Spinal cord (tissue), 9 donors: ENCODE measurements at regions not wholly inside any gene's neighbourhood (a gene's known extent, or its start where the extent isn't known, plus 50 kb on each side); places are given as distances from the start of the nearest gene placed in this dataset.

Experiments
- DNase-seq, 6 donors: peaks; one replicate each; pipeline versions ENCODE4 v3.0.0 to v3.0.0-alpha.2; 2013 to 2015; ENCODE audit warnings: low spot score in 6 of 6, low read depth in 4 of 6
- H3K27ac ChIP-seq: one replicate; pipeline ENCODE4 v1.5.1; 2013; ENCODE audit warnings: low read depth, low read length, control low read depth
- H3K27me3 ChIP-seq: one replicate; pipeline ENCODE4 v1.6.1; 2013; ENCODE audit warnings: low read length; ENCODE audit not compliant: control insufficient read depth, insufficient read depth
- H3K36me3 ChIP-seq: one replicate; pipeline ENCODE4 v1.6.1; 2013; ENCODE audit warnings: low read length; ENCODE audit not compliant: control insufficient read depth, insufficient read depth
- H3K4me1 ChIP-seq: one replicate; pipeline ENCODE4 v1.6.1; 2013; ENCODE audit warnings: low read length; ENCODE audit not compliant: control insufficient read depth, insufficient read depth
- H3K4me3 ChIP-seq: one replicate; pipeline ENCODE4 v1.5.1; 2013; ENCODE audit warnings: low read depth, low read length, control low read depth
- H3K9me3 ChIP-seq: one replicate; pipeline ENCODE4 v1.6.1; 2013; ENCODE audit warnings: low read length; ENCODE audit not compliant: control insufficient read depth, insufficient read depth
- WGBS: methylation state at CpG from one replicate; pipeline ENCODE4 v1.1.5; 2013; ENCODE audit warnings: missing lambda C conversion rate; ENCODE audit not compliant: insufficient coverage; 5-methylcytosine and 5-hydroxymethylcytosine counted together
- donor health status: healthy.

- Histone ChIP-seq H3K4me3 (no peak overlapping the region), H3K4me1 (peaks cover 3% of the 10 kb centered on the region), H3K36me3 (no peaks in the 10 kb centered on the region), H3K9me3 (no peaks in the 10 kb centered on the region), H3K27ac (no peak overlapping the region), H3K27me3 (no peaks in the 10 kb centered on the region)
- WGBS, result 98% methylated on average over 19 of the region's 21 CpGs
- DNase-seq, result no peak
Observed at GRCh38 chr15:36067483-36068274, 511.7 kb upstream of the CDIN1 start.

DNA sequence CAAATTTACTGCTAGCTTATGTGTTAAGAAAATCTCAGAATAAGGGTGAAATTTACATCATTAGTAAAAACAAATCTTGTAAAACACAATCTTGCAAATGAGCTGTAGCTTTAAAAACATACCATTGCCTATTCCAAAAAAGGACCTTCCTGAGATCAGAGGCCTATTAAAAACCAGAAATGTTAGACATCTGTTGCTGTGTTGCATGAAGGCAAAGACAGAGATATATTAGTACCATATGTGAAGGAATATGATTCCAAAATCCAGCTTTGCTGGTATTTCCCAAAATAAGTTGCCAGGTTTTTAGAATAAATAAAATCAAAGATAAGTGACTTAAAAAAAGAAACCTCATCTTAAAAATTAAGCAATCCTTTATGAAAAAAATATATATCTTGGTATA lies 504.1 kb upstream of the CDIN1 start:
- Histone ChIP-seq H3K9me3 (no peaks in the 10 kb centered on the region), H3K27me3 (no peaks in the 10 kb centered on the region), H3K36me3 (no peaks in the 10 kb centered on the region), H3K4me3 (no peak overlapping the region), H3K27ac (no peak overlapping the region), H3K4me1 (no peaks in the 10 kb centered on the region)
- peak in 1 of 6 donors; percentile 5 for DNase-seq

DNA sequence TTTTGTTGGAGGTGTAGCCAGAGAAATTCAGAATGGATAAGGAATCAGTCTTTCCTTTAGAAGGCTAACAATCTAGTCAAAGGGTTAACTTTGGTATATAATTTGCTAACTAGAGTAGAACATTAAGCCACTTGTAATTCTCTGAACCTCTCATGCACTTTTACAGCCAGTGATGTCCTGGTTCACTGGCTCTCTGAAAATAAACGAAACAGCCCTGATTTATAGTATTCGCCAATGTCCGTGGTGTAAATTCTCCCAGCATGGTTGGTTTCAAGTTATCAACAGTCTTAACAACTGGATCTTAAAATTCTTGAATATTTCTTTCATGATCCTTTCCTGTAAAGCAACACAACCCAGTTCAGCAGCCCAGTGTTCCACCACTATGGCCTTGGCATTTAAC lies 500.4 kb upstream of the CDIN1 start:
- no peaks in the 10 kb centered on the region for H3K36me3 ChIP-seq
- WGBS, result 63% methylated on average over 3 of the region's 3 CpGs
- no peak overlapping the region for H3K27ac ChIP-seq
- H3K27me3 ChIP-seq, result no peaks in the 10 kb centered on the region
- H3K9me3 ChIP-seq, result peaks cover 5% of the 10 kb centered on the region
- DNase-seq, result no peak
- H3K4me3 ChIP-seq, result no peak overlapping the region
- no peaks in the 10 kb centered on the region for H3K4me1 ChIP-seq

DNA sequence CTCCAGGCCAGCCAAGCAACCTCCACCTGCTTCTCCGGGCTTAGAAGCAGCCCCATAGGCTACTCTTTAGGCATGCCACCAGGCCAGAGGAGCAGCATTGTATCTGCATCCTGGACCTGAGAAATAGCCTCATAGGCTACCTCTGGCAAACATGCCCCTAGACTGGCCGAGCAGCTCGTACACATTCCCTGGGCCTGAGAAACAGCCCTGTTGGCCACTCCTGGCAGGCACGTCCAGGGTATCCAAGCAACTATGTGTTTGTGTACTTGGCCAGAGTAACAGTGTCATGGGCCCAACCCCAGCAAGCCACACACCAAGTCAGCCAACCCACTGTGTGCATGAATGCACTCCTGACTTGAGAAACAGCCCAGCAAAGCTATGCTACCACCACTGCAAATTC lies 498.7 kb upstream of the CDIN1 start:
- peak in 1 of 6 donors; percentile 26 for DNase-seq
- no peak overlapping the region for H3K27ac ChIP-seq
- 57% methylated on average over 4 of the region's 4 CpGs for WGBS
- no peaks in the 10 kb centered on the region for H3K36me3 ChIP-seq
- H3K4me1 ChIP-seq, result no peaks in the 10 kb centered on the region
- H3K9me3 ChIP-seq, result peaks cover 5% of the 10 kb centered on the region
- H3K4me3 ChIP-seq, result no peak overlapping the region
- H3K27me3 ChIP-seq, result no peaks in the 10 kb centered on the region

DNA sequence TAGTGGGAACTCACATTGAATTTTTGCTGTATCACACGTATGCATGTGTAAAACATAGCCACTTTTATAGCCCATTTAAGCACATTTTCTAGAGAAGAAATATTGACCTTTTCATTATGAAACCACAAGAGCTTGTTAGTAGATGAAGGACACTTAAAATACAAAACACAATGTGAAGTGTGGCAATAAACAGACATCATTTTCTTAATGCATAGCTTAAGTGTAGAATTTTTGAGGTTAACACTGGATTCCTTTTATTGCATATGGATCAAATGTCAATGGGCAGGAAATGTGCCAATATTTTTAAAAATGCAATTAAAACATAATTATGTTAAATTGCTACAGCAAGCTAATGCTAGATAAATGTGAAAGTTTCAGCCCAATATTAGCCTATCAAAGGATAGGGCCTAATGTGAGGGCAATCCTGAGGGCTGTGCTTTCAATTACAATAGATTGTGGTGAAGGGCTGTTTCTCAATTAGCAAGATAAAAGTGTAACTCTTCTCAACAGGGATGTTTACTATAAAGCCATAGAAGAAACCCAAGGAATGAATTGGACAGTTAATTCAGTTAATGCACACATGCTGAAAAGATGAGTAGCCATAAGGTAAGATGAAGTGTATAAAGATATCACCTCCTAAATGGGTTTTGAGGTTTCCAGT lies 489.0 kb upstream of the CDIN1 start:
- DNase-seq, result no peak
- no CpG with 5 or more reads among the region's 1 CpG for WGBS
- no peaks in the 10 kb centered on the region for H3K36me3 ChIP-seq

DNA sequence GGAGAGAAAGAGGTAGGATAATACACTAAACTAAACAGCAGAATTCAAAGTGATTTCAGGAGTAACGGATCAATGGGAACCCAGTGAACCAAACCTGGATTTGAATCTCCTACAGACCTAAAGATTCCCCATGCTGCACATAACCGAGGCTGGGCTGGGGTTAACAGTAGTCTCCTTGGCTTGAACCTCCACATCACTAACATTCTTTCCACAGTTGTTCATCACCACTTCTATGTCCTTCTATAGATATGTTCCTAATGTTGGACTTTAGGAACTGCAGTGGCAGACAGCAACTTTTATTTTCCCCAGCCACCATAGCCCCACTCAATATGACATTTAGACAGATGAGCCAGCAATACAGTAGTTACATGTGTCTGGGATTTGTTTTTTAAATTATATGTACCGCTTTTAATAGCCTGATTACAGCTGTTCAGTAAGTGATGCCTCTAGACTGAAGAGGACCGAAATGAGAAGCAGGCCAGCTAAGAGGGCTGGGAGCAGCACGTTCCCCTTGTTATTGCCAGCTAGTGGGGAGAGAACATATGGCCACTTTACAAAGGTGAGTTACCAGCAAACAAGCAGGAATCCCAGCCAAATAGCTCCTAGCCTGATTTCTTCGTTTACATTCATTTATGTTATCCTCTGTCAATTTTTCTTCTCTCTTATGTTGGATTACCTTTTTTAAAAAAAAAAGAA lies 472.6 kb upstream of the CDIN1 start:
- Histone ChIP-seq H3K27ac (no peak overlapping the region), H3K9me3 (no peaks in the 10 kb centered on the region), H3K4me3 (no peak overlapping the region), H3K36me3 (no peaks in the 10 kb centered on the region), H3K27me3 (no peaks in the 10 kb centered on the region), H3K4me1 (no peaks in the 10 kb centered on the region)
- peak in 2 of 6 donors; percentile 7 to 42 for DNase-seq
- WGBS, result 70% methylated on average over 2 of the region's 6 CpGs

More for the DNA sequence above, 489.0 kb upstream of the CDIN1 start:
- Histone ChIP-seq H3K9me3 (no peaks in the 10 kb centered on the region), H3K27me3 (no peaks in the 10 kb centered on the region), H3K4me1 (no peaks in the 10 kb centered on the region), H3K27ac (no peak overlapping the region), H3K4me3 (no peak overlapping the region)

DNA sequence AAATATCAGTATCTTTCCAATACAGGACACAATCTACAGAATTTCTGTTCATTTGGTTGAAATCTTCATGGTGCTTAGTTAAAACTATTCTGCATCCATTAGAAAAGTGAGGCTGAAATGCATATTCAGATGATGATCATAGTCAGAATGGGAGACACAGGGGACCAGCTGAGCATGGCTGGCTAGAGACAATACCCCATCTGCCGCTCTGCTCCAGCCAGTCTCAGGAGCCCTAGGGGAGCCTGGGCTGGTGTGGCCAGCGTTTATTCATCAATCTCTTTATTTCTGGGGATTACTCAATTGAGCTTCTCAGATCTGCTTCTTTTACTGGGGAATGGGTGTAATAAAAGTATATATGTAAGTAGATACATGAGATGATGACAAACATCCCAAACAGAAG lies 470.9 kb upstream of the CDIN1 start:
- no peak overlapping the region for H3K27ac ChIP-seq
- no peaks in the 10 kb centered on the region for H3K27me3 ChIP-seq
- 67% methylated on average over 1 of the region's 2 CpGs for WGBS
- H3K9me3 ChIP-seq, result no peaks in the 10 kb centered on the region
- H3K4me3 ChIP-seq, result no peak overlapping the region
- H3K36me3 ChIP-seq, result no peaks in the 10 kb centered on the region
- H3K4me1 ChIP-seq, result no peaks in the 10 kb centered on the region
- peak in 1 of 6 donors; percentile 3 for DNase-seq

DNA sequence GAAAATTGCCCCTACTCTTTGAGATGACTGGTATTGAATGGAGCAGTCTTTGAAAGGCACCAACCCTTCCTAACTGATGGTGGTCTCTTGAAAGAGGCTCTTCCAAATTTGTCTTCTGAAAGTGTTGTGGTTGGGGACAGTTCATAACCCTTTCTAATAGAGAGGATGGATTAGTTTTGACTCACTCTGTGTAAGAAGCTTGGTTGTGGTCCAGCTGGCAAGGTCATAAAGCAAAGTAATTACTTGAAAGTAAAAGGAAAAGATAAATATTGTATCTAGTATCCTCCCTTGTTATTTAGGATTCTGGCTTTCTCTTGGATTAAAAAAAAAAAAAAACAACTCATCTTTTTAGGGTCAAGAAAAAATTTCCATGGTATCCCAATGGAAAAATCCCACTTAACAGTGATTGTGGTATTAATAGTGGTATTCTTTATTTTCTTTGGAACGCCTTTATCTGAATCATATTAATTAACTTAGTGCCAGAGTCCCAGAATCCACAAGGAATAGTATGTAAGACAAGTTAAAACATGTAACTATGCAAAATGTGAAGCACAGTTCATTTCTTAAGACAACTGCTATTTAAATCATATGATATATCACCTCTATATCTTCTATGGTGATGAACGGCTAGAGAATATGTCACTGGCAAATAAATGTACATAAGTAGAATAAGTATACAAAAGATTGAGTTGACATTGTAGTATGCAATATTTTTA lies 469.3 kb upstream of the CDIN1 start:
- H3K4me3 ChIP-seq, result no peak overlapping the region
- no peaks in the 10 kb centered on the region for H3K4me1 ChIP-seq
- H3K36me3 ChIP-seq, result no peaks in the 10 kb centered on the region
- peak in 1 of 6 donors; percentile 10 for DNase-seq
- no peaks in the 10 kb centered on the region for H3K9me3 ChIP-seq
- WGBS, result no CpG with 5 or more reads among the region's 2 CpGs
- H3K27me3 ChIP-seq, result no peaks in the 10 kb centered on the region
- no peak overlapping the region for H3K27ac ChIP-seq

- no peaks in the 10 kb centered on the region for H3K27me3 ChIP-seq
- no peaks in the 10 kb centered on the region for H3K36me3 ChIP-seq
- H3K27ac ChIP-seq, result no peak overlapping the region
- WGBS, result no CpG with 5 or more reads among the region's 1 CpG
- DNase-seq, result no peak
- H3K9me3 ChIP-seq, result no peaks in the 10 kb centered on the region
- no peak overlapping the region for H3K4me3 ChIP-seq
- no peaks in the 10 kb centered on the region for H3K4me1 ChIP-seq
Observed at GRCh38 chr15:36110659-36110993, 468.8 kb upstream of the CDIN1 start.
